ENCODE measurements at regions not wholly inside any gene's neighbourhood (a gene's known extent, or its start where the extent isn't known, plus 50 kb on each side); places are given as distances from the start of the nearest gene placed in this dataset.

- H3K4me3 ChIP-seq (replicated peaks; ENCODE audit: low read depth, low read length): no peak overlapping the region
- no peak for TF ChIP-seq CTCF (IDR thresholded peaks at IDR 0.05; ENCODE audit: low read length, missing control alignments)
- no peak for DNase-seq (ENCODE audit: low read depth)
Observed at GRCh38 chr5:21142791-21143190, 1154.8 kb upstream of the CDH18 start.

- TF ChIP-seq CTCF (IDR thresholded peaks at IDR 0.05; ENCODE audit: low read length, missing control alignments): no peak
- no peak overlapping the region for H3K4me3 ChIP-seq (replicated peaks; ENCODE audit: low read depth, low read length)
- no peak for DNase-seq (ENCODE audit: low read depth)
Observed at GRCh38 chr5:21140987-21141386, 1153.0 kb upstream of the CDH18 start.

- H3K4me3 ChIP-seq (replicated peaks; ENCODE audit: low read depth, low read length): no peak overlapping the region
- no peak for TF ChIP-seq CTCF (IDR thresholded peaks at IDR 0.05; ENCODE audit: low read length, missing control alignments)
- no peak for DNase-seq (ENCODE audit: low read depth)
Observed at GRCh38 chr5:21126236-21126635, 1138.2 kb upstream of the CDH18 start.

- no peak overlapping the region for H3K4me3 ChIP-seq (replicated peaks; ENCODE audit: low read depth, low read length)
- no peak for TF ChIP-seq CTCF (IDR thresholded peaks at IDR 0.05; ENCODE audit: low read length, missing control alignments)
- no peak for DNase-seq (ENCODE audit: low read depth)
Observed at GRCh38 chr5:21125238-21125983, 1137.4 kb upstream of the CDH18 start.

GRCh38 chr5:21121213-21121612 lies 1133.2 kb upstream of the CDH18 start:
- no peak for TF ChIP-seq CTCF (IDR thresholded peaks at IDR 0.05; ENCODE audit: low read length, missing control alignments)
- H3K4me3 ChIP-seq (replicated peaks; ENCODE audit: low read depth, low read length): no peak overlapping the region
- DNase-seq (ENCODE audit: low read depth): no peak

GRCh38 chr5:21097661-21098060 lies 1109.7 kb upstream of the CDH18 start:
- no peak for DNase-seq (ENCODE audit: low read depth)
- TF ChIP-seq CTCF (IDR thresholded peaks at IDR 0.05; ENCODE audit: low read length, missing control alignments): no peak
- H3K4me3 ChIP-seq (replicated peaks; ENCODE audit: low read depth, low read length): no peak overlapping the region

GRCh38 chr5:21094619-21095018 lies 1106.6 kb upstream of the CDH18 start:
- TF ChIP-seq CTCF (IDR thresholded peaks at IDR 0.05; ENCODE audit: low read length, missing control alignments): no peak
- DNase-seq (ENCODE audit: low read depth): no peak
- no peak overlapping the region for H3K4me3 ChIP-seq (replicated peaks; ENCODE audit: low read depth, low read length)
